ENCODE measurements at regions not wholly inside any gene's neighbourhood (a gene's known extent, or its start where the extent isn't known, plus 50 kb on each side); places are given as distances from the start of the nearest gene placed in this dataset.
"Not testable (repeated sequence)": the region's sequence is repeated elsewhere in the genome, so short reads cannot be mapped to it uniquely, and the experiment has no call there.

- no peaks in the 10 kb centered on the region for H3K9me3 ChIP-seq (replicated peaks; ENCODE audit: low read length)
- H3K4me1 ChIP-seq (ENCODE audit: control insufficient read depth, insufficient read depth, low read length): no peaks in the 10 kb centered on the region
- peaks cover 8% of the 10 kb centered on the region for H3K27me3 ChIP-seq (ENCODE audit: control insufficient read depth, insufficient read depth, low read length)
- H3K9ac ChIP-seq (ENCODE audit: low read depth, low read length): no peak overlapping the region
- no peaks in the 10 kb centered on the region for H3K36me3 ChIP-seq (ENCODE audit: insufficient read depth, low read length)
- H3K4me2 ChIP-seq (ENCODE audit: low read length): no peak overlapping the region
- no peak overlapping the region for H3K4me3 ChIP-seq (ENCODE audit: low read length)
Measured at GRCh38 chr2:88868861-88869260, 177.4 kb downstream of the RPIA start.

- Histone ChIP-seq H3K4me1 (ENCODE audit: control insufficient read depth, insufficient read depth, low read length) (no peaks in the 10 kb centered on the region), H3K9ac (ENCODE audit: low read depth, low read length) (no peak overlapping the region), H3K4me3 (ENCODE audit: low read length) (no peak overlapping the region), H3K36me3 (ENCODE audit: insufficient read depth, low read length) (no peaks in the 10 kb centered on the region), H3K9me3 (replicated peaks; ENCODE audit: low read length) (no peaks in the 10 kb centered on the region), H3K27me3 (ENCODE audit: control insufficient read depth, insufficient read depth, low read length) (peaks cover 10% of the 10 kb centered on the region), H3K4me2 (ENCODE audit: low read length) (no peak overlapping the region)
Measured at GRCh38 chr2:88870267-88870839, 178.9 kb downstream of the RPIA start.

- Histone ChIP-seq H3K4me3 (ENCODE audit: low read length) (no peak overlapping the region), H3K27me3 (ENCODE audit: control insufficient read depth, insufficient read depth, low read length) (peaks cover 6% of the 10 kb centered on the region), H3K4me2 (ENCODE audit: low read length) (no peak overlapping the region), H3K9ac (ENCODE audit: low read depth, low read length) (no peak overlapping the region), H3K36me3 (ENCODE audit: insufficient read depth, low read length) (no peaks in the 10 kb centered on the region), H3K4me1 (ENCODE audit: control insufficient read depth, insufficient read depth, low read length) (no peaks in the 10 kb centered on the region), H3K9me3 (replicated peaks; ENCODE audit: low read length) (no peaks in the 10 kb centered on the region)
Measured at GRCh38 chr2:88871336-88871735, 179.9 kb downstream of the RPIA start.

- Histone ChIP-seq H3K9me3 (replicated peaks; ENCODE audit: low read length) (no peaks in the 10 kb centered on the region), H3K9ac (ENCODE audit: low read depth, low read length) (no peak overlapping the region), H3K4me1 (ENCODE audit: control insufficient read depth, insufficient read depth, low read length) (no peaks in the 10 kb centered on the region), H3K4me3 (ENCODE audit: low read length) (no peak overlapping the region), H3K36me3 (ENCODE audit: insufficient read depth, low read length) (no peaks in the 10 kb centered on the region), H3K27me3 (ENCODE audit: control insufficient read depth, insufficient read depth, low read length) (peaks cover 22% of the 10 kb centered on the region), H3K4me2 (ENCODE audit: low read length) (peak overlapping the region; percentile 22)
Measured at GRCh38 chr2:88873620-88874019, 182.1 kb downstream of the RPIA start.

GRCh38 chr2:88874063-88874657, 182.7 kb downstream of the RPIA start:
- no peak overlapping the region for H3K4me3 ChIP-seq (ENCODE audit: low read length)
- no peaks in the 10 kb centered on the region for H3K4me1 ChIP-seq (ENCODE audit: control insufficient read depth, insufficient read depth, low read length)
- no peak overlapping the region for H3K9ac ChIP-seq (ENCODE audit: low read depth, low read length)

GRCh38 chr2:88875736-88876135, 184.3 kb downstream of the RPIA start:
- Histone ChIP-seq H3K4me3 (ENCODE audit: low read length) (no peak overlapping the region), H3K9me3 (replicated peaks; ENCODE audit: low read length) (no peaks in the 10 kb centered on the region), H3K4me2 (ENCODE audit: low read length) (no peak overlapping the region), H3K4me1 (ENCODE audit: control insufficient read depth, insufficient read depth, low read length) (no peaks in the 10 kb centered on the region), H3K9ac (ENCODE audit: low read depth, low read length) (no peak overlapping the region), H3K27me3 (ENCODE audit: control insufficient read depth, insufficient read depth, low read length) (peaks cover 34% of the 10 kb centered on the region), H3K36me3 (ENCODE audit: insufficient read depth, low read length) (no peaks in the 10 kb centered on the region)

More at GRCh38 chr2:88874063-88874657, 182.7 kb downstream of the RPIA start:
- Histone ChIP-seq H3K27me3 (ENCODE audit: control insufficient read depth, insufficient read depth, low read length) (peaks cover 28% of the 10 kb centered on the region), H3K36me3 (ENCODE audit: insufficient read depth, low read length) (no peaks in the 10 kb centered on the region), H3K4me2 (ENCODE audit: low read length) (peak overlapping the region; percentile 22), H3K9me3 (replicated peaks; ENCODE audit: low read length) (no peaks in the 10 kb centered on the region)

GRCh38 chr2:88880441-88880953, 189.0 kb downstream of the RPIA start:
- H3K9ac ChIP-seq (ENCODE audit: low read depth, low read length): no peak overlapping the region
- H3K4me3 ChIP-seq (ENCODE audit: low read length): no peak overlapping the region
- no peaks in the 10 kb centered on the region for H3K9me3 ChIP-seq (replicated peaks; ENCODE audit: low read length)
- H3K36me3 ChIP-seq (ENCODE audit: insufficient read depth, low read length): no peaks in the 10 kb centered on the region
- no peak overlapping the region for H3K4me2 ChIP-seq (ENCODE audit: low read length)
- H3K27me3 ChIP-seq (ENCODE audit: control insufficient read depth, insufficient read depth, low read length): peaks cover 53% of the 10 kb centered on the region
- no peaks in the 10 kb centered on the region for H3K4me1 ChIP-seq (ENCODE audit: control insufficient read depth, insufficient read depth, low read length)

- Histone ChIP-seq H3K4me3 (ENCODE audit: low read length) (no peak overlapping the region), H3K9me3 (replicated peaks; ENCODE audit: low read length) (no peaks in the 10 kb centered on the region), H3K27me3 (ENCODE audit: control insufficient read depth, insufficient read depth, low read length) (peaks cover 31% of the 10 kb centered on the region), H3K9ac (ENCODE audit: low read depth, low read length) (no peak overlapping the region), H3K4me1 (ENCODE audit: control insufficient read depth, insufficient read depth, low read length) (no peaks in the 10 kb centered on the region), H3K36me3 (ENCODE audit: insufficient read depth, low read length) (no peaks in the 10 kb centered on the region), H3K4me2 (ENCODE audit: low read length) (no peak overlapping the region)
Measured at GRCh38 chr2:88885275-88885674, 193.8 kb downstream of the RPIA start.

GRCh38 chr2:88885679-88886416, 194.4 kb downstream of the RPIA start:
- no peak overlapping the region for H3K4me3 ChIP-seq (ENCODE audit: low read length)
- no peak overlapping the region for H3K9ac ChIP-seq (ENCODE audit: low read depth, low read length)
- peaks cover 30% of the 10 kb centered on the region for H3K27me3 ChIP-seq (ENCODE audit: control insufficient read depth, insufficient read depth, low read length)
- H3K36me3 ChIP-seq (ENCODE audit: insufficient read depth, low read length): no peaks in the 10 kb centered on the region
- H3K4me1 ChIP-seq (ENCODE audit: control insufficient read depth, insufficient read depth, low read length): no peaks in the 10 kb centered on the region
- H3K9me3 ChIP-seq (replicated peaks; ENCODE audit: low read length): no peaks in the 10 kb centered on the region
- no peak overlapping the region for H3K4me2 ChIP-seq (ENCODE audit: low read length)

GRCh38 chr2:88887466-88887865, 196.0 kb downstream of the RPIA start:
- H3K36me3 ChIP-seq (ENCODE audit: insufficient read depth, low read length); H3K4me2 ChIP-seq (ENCODE audit: low read length); H3K9me3 ChIP-seq (replicated peaks; ENCODE audit: low read length); H3K4me3 ChIP-seq (ENCODE audit: low read length); H3K4me1 ChIP-seq (ENCODE audit: control insufficient read depth, insufficient read depth, low read length); H3K9ac ChIP-seq (ENCODE audit: low read depth, low read length): not testable (repeated sequence)
- peaks cover 15% of the 10 kb centered on the region for H3K27me3 ChIP-seq (ENCODE audit: control insufficient read depth, insufficient read depth, low read length)

GRCh38 chr2:88892207-88892606, 200.7 kb downstream of the RPIA start:
- H3K27me3 ChIP-seq (ENCODE audit: control insufficient read depth, insufficient read depth, low read length): no peaks in the 10 kb centered on the region
- no peaks in the 10 kb centered on the region for H3K36me3 ChIP-seq (ENCODE audit: insufficient read depth, low read length)
- H3K4me3 ChIP-seq (ENCODE audit: low read length): no peak overlapping the region
- H3K9me3 ChIP-seq (replicated peaks; ENCODE audit: low read length): no peaks in the 10 kb centered on the region
- H3K9ac ChIP-seq (ENCODE audit: low read depth, low read length): no peak overlapping the region
- H3K4me1 ChIP-seq (ENCODE audit: control insufficient read depth, insufficient read depth, low read length): no peaks in the 10 kb centered on the region
- no peak overlapping the region for H3K4me2 ChIP-seq (ENCODE audit: low read length)

Data from skeletal muscle satellite cell (primary cell).